GM12872 (cell line): ENCODE measurements at regions not wholly inside any gene's neighbourhood (a gene's known extent, or its start where the extent isn't known, plus 50 kb on each side); places are given as distances from the start of the nearest gene placed in this dataset.

ENCODE experiments used
- CTCF ChIP-seq: IDR thresholded peaks from 3 replicates; pipeline ENCODE4 v1.5.1; 2011; ENCODE audit warnings: low read depth, mild to moderate bottlenecking, low read length, moderate library complexity; ENCODE audit not compliant: insufficient read depth

- no peak for TF ChIP-seq CTCF
These were observed 1260.4 kb downstream of the ROBO1 start for GRCh38 chr3:78507196-78507984.

GRCh38 chr3:78511840-78512239 is 1256.0 kb downstream of the ROBO1 start:
- no peak for TF ChIP-seq CTCF

- TF ChIP-seq CTCF: no peak
These were observed 1251.4 kb downstream of the ROBO1 start for GRCh38 chr3:78516437-78516836.

GRCh38 chr3:78516937-78517336 is 1250.9 kb downstream of the ROBO1 start:
- TF ChIP-seq CTCF: no peak

- TF ChIP-seq CTCF: no peak
These were observed 1249.8 kb downstream of the ROBO1 start for GRCh38 chr3:78517965-78518364.

GRCh38 chr3:78519281-78519680 is 1248.5 kb downstream of the ROBO1 start:
- no peak for TF ChIP-seq CTCF

GRCh38 chr3:78529601-78530000 is 1238.2 kb downstream of the ROBO1 start:
- TF ChIP-seq CTCF: no peak
